Tibial artery (tissue), 4 donors: ENCODE measurements at regions not wholly inside any gene's neighbourhood (a gene's known extent, or its start where the extent isn't known, plus 50 kb on each side); places are given as distances from the start of the nearest gene placed in this dataset.

Experiments
- DNase-seq, 2 donors: peaks; one replicate each; pipeline ENCODE4 v3.0.0-alpha.2; 2019
- H3K27ac ChIP-seq, 2 donors: fragments of 200-600 bp; sonication (generic) in 1 of 2; 1 replicate in 1 of 2; 2 replicates in 1 of 2; pipeline ENCODE4 v1.5.1; 2018 to 2019; ENCODE audit warnings: mild to moderate bottlenecking in 1 of 2
- H3K27me3 ChIP-seq, 2 donors: fragments of 200-600 bp; sonication (generic) in 1 of 2; one replicate each; pipeline versions ENCODE4 v1.5.1 to v1.6.0; 2016 to 2019
- H3K36me3 ChIP-seq, 3 donors: fragments of 200-600 bp; sonication (generic) in 2 of 3; one replicate each; pipeline ENCODE4 v1.5.1; 2016 to 2019; ENCODE audit warnings: mild to moderate bottlenecking in 2 of 3
- H3K4me1 ChIP-seq, 4 donors: fragments of 200-600 bp; sonication (generic) in 2 of 4; 1 replicate in 3 of 4; 2 replicates in 1 of 4; pipeline ENCODE4 v1.5.1; 2016 to 2019
- H3K4me3 ChIP-seq, 2 donors: fragments of 200-600 bp; sonication (generic) in 1 of 2; 1 replicate in 1 of 2; 2 replicates in 1 of 2; pipeline ENCODE4 v1.5.1; 2018 to 2019; ENCODE audit warnings: mild to moderate bottlenecking in 2 of 2
- H3K9me3 ChIP-seq, 3 donors: fragments of 200-600 bp; sonication (generic) in 1 of 3; one replicate each; pipeline ENCODE4 v1.5.1; 2016 to 2019
- CTCF ChIP-seq, 2 experiments: fragments of 200-600 bp in 1 of 2; fragments of 450-650 bp in 1 of 2; IDR thresholded peaks; one replicate each; pipeline ENCODE4 v1.5.1; 2017 to 2019; ENCODE audit warnings: antibody characterized with exemption in 2 of 2, mild to moderate bottlenecking in 1 of 2, moderate library complexity in 1 of 2
- intact Hi-C: fragments of 100-400 bp; cut with DNase I; formaldehyde crosslinking; loops from one replicate; pipeline ENCODE4 v1.15.0; 2023; ENCODE audit warnings: low total_unique reads

DNA sequence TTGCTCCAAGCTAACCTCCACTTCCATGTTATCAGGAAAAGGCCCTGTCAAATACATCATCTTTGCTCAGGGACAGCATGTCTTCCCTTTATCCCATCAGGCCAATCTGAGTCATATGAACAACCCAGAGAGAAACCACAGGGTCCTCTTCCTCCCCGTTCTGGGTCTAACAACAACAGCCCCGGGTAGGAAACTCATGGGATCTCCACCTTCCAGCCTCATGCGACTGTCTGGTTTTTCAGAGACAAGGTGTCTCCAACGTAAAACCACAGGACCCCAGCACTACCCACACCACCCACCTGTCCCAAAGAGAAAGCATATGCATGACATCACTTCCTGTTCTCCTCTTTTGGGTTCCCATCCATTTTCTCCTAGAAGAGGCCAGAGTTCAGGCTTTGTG, 217.9 kb downstream of the ENC1 start:
- TF ChIP-seq CTCF (IDR thresholded peaks at IDR 0.05): no peak
- Histone ChIP-seq H3K4me1 (no peaks in the 10 kb centered on the region), H3K4me3 (no peak overlapping the region), H3K27ac (no peak overlapping the region), H3K36me3 (no peaks in the 10 kb centered on the region), H3K27me3 (no peaks in the 10 kb centered on the region), H3K9me3 (no peaks in the 10 kb centered on the region)
- no peak for DNase-seq
- intact Hi-C loops: no loop called here

DNA sequence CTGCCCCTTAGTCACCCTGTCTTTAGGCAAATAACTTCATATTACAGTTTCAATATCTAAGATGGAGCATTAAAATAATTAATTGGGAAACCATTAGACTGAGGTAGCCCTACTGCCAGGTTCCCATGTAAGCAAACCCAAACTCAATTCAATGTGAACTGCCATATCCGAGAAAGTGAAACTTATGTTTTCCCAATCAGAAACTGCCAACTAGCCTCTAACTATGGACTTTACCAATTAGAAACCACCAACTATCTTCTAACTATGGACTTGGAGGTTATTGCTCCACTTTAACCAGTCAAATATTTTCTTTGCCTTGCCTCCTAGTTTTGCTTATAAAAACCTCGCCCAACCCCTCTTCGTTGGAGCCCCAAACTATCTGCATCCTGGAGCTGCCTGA, 218.5 kb downstream of the ENC1 start:
- H3K4me3 ChIP-seq: no peak overlapping the region
- TF ChIP-seq CTCF (IDR thresholded peaks at IDR 0.05): no peak
- no peaks in the 10 kb centered on the region for H3K27me3 ChIP-seq
- no peaks in the 10 kb centered on the region for H3K9me3 ChIP-seq
- intact Hi-C loops: no loop called here
- no peaks in the 10 kb centered on the region for H3K36me3 ChIP-seq
- no peak for DNase-seq
- H3K27ac ChIP-seq: no peak overlapping the region
- H3K4me1 ChIP-seq: no peaks in the 10 kb centered on the region

GRCh38 chr5:74421377-74421776, 219.2 kb downstream of the ENC1 start:
- TF ChIP-seq CTCF (IDR thresholded peaks at IDR 0.05): no peak
- Histone ChIP-seq H3K36me3 (no peaks in the 10 kb centered on the region), H3K9me3 (no peaks in the 10 kb centered on the region), H3K4me1 (no peaks in the 10 kb centered on the region), H3K4me3 (no peak overlapping the region), H3K27ac (no peak overlapping the region), H3K27me3 (no peaks in the 10 kb centered on the region)
- DNase-seq: no peak
- intact Hi-C loops: no loop called here

DNA sequence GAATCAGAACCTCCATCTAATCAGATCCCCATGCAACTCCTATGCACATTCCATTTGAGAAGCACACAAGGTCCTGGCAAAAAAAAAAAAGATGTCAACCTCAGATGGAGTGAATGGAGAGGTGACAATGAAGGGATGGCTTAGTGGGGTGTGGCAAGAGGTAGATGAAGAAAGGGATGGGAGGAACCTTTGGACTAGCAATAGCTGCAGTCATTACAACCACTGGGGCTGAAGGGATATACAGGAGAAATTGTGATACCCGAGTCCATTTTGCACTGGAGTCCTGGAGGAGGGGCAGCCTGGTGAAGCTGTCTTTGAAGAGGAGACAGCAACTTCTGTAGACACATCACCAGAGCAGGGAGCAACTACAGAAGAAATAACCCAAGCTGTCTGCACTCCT, 219.6 kb downstream of the ENC1 start:
- Histone ChIP-seq H3K27ac (no peak overlapping the region), H3K36me3 (no peaks in the 10 kb centered on the region), H3K27me3 (no peaks in the 10 kb centered on the region), H3K4me1 (no peaks in the 10 kb centered on the region), H3K4me3 (no peak overlapping the region), H3K9me3 (no peaks in the 10 kb centered on the region)
- DNase-seq: no peak
- no peak for TF ChIP-seq CTCF (IDR thresholded peaks at IDR 0.05)
- intact Hi-C loops: no loop called here

DNA sequence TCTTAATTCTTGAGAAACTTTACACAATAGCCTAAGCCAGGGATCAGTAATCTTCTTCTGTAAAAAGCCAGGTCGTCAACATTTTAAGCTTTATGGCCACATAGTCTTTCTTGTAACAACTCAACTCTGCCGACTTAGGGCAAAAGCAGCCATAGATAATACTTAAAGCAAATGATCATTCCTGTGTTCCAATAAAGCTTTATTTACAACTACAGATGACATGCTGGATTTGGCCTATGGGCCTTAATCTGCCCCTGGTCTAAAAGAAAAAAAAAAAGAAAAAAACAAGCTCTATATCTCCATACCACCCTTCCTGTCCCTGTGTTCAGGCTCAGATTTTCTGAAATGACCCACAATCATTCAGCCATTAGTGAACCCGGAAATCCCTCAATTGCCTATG, 220.3 kb downstream of the ENC1 start:
- H3K36me3 ChIP-seq: no peaks in the 10 kb centered on the region
- no peaks in the 10 kb centered on the region for H3K27me3 ChIP-seq
- no peaks in the 10 kb centered on the region for H3K9me3 ChIP-seq
- TF ChIP-seq CTCF (IDR thresholded peaks at IDR 0.05): no peak
- no peak for DNase-seq
- H3K4me3 ChIP-seq: no peak overlapping the region
- no peaks in the 10 kb centered on the region for H3K4me1 ChIP-seq
- intact Hi-C loops: no loop called here
- no peak overlapping the region for H3K27ac ChIP-seq

GRCh38 chr5:74419468-74419867, 221.1 kb downstream of the ENC1 start:
- Histone ChIP-seq H3K4me1 (no peaks in the 10 kb centered on the region), H3K4me3 (no peak overlapping the region), H3K9me3 (no peaks in the 10 kb centered on the region), H3K36me3 (no peaks in the 10 kb centered on the region), H3K27ac (no peak overlapping the region), H3K27me3 (no peaks in the 10 kb centered on the region)
- no peak for DNase-seq
- no peak for TF ChIP-seq CTCF (IDR thresholded peaks at IDR 0.05)
- intact Hi-C loops: no loop called here
